COR-L47 (cell line): ENCODE measurements at regions not wholly inside any gene's neighbourhood (a gene's known extent, or its start where the extent isn't known, plus 50 kb on each side); places are given as distances from the start of the nearest gene placed in this dataset.
A peak's percentile ranks its signal among the peaks of the same experiment; 100 is the strongest.
"Not testable (repeated sequence)": the region's sequence is repeated elsewhere in the genome, so short reads cannot be mapped to it uniquely, and the experiment has no call there.

ENCODE experiments used
- DNase-seq: peaks from one replicate; lab custom pipeline; 2025; lab: John Stamatoyannopoulos, UW

- no peak for DNase-seq
Observed at GRCh38 chr4:60890743-60891142, 309.4 kb upstream of the ADGRL3 start.

- DNase-seq: no peak
Observed at GRCh38 chr4:60891947-60892346, 308.2 kb upstream of the ADGRL3 start.

DNA sequence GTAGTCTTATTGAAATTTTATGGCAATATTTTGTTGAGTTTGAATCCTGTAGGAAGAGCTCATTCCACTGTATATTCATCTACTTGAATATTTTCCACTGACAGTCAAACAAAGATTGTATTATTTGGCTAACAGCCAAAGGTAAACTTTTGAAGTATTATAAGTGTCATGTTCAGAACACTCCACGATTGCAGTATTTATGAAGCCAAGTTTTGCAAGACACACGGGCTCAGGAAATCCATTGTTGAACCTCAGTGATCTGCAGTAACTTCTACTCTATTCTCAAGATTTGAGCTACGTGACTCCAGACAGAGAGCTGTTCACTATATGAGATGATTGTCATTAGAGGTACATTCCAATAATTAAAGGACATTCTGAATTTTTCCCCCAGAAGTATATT lies 302.7 kb upstream of the ADGRL3 start:
- DNase-seq: no peak

DNA sequence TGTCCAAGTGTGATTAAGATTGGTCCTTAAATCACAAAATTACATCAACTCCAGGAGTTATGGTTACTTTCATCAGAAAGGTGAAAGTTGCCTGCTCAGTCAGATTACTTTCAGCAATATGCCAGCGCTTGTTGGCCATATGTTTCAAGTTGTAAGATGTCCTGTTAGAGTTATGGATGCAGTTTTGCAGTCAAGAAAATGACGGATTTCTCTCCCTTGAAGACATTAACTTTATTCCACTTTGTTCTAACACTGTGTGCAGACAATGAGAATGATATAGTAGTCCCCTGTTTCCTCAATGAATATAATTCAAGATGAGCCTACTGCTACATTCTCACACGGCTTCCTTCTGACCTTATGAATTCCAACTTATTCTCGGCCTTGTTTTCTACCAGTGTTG lies 295.0 kb upstream of the ADGRL3 start:
- DNase-seq: no peak

- no peak for DNase-seq
Observed at GRCh38 chr4:60911127-60911526, 289.0 kb upstream of the ADGRL3 start.

GRCh38 chr4:60913002-60913401 lies 287.1 kb upstream of the ADGRL3 start:
- no peak for DNase-seq

- no peak for DNase-seq
Observed at GRCh38 chr4:60913671-60914070, 286.5 kb upstream of the ADGRL3 start.

DNA sequence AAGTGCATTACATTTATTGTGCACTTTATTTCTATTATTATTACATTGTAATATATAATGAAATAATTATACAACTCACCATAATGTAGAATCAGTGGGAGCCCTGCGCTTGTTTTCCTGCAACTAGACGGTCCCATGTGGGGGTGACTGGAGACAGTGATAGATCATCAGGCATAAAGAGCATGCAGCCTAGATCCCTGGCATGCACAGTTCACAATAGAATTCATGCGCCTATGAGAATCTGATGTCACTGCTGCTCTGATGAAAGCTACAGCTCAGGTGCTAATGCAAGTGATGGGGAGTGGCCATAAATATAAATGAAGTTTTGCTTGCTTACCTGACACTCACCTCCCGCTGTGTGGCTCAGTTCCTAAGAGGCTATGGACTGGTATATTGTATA lies 278.4 kb upstream of the ADGRL3 start:
- DNase-seq: not testable (repeated sequence)

DNA sequence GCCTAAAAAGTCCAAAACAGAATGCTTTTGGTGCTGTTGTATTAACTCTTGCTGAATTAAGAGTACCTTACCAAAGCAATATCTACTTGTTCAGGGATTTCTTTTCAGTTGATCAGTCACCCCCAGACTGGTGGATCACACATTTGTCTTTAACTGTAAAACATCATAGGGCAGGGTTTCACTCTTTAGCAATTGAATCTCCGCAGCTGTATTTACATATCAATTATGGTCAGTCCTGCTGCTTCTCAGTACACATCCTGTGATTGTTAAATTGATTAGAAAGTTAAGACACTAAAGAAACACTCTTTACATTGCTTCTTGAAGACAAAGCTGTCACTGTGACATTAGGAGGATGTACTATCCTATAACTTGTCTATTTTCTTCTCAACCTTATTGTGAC lies 277.1 kb upstream of the ADGRL3 start:
- DNase-seq: peak; percentile 76

- DNase-seq: no peak
Observed at GRCh38 chr4:60926624-60927023, 273.5 kb upstream of the ADGRL3 start.

- no peak for DNase-seq
Observed at GRCh38 chr4:60930866-60931265, 269.3 kb upstream of the ADGRL3 start.

- DNase-seq: peak; percentile 55
Observed at GRCh38 chr4:60934566-60935295, 265.4 kb upstream of the ADGRL3 start.

DNA sequence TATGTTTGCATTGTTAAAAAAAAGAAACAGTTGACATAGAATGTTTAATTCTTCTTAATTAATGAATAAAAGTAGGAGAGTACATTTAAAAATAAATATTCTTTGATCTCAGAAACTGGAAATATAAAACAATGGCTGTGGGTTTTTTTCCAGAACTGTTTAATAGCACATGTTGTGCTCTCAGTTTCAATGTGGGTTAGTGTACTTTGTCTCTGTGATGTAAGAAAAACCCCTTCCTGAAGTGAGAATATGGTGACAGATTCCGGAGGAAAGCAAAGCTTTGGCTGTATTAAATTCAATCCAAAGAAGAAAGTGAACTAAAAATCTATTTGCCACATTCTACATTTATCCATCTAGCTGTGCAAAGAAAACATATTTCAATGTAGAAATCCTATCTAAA lies 261.9 kb upstream of the ADGRL3 start:
- no peak for DNase-seq

- no peak for DNase-seq
Observed at GRCh38 chr4:60938621-60939020, 261.5 kb upstream of the ADGRL3 start.

- DNase-seq: peak; percentile 44
Observed at GRCh38 chr4:60944060-60944459, 256.1 kb upstream of the ADGRL3 start.

GRCh38 chr4:60945641-60946040 lies 254.5 kb upstream of the ADGRL3 start:
- DNase-seq: no peak

- no peak for DNase-seq
Observed at GRCh38 chr4:60948008-60948407, 252.1 kb upstream of the ADGRL3 start.

DNA sequence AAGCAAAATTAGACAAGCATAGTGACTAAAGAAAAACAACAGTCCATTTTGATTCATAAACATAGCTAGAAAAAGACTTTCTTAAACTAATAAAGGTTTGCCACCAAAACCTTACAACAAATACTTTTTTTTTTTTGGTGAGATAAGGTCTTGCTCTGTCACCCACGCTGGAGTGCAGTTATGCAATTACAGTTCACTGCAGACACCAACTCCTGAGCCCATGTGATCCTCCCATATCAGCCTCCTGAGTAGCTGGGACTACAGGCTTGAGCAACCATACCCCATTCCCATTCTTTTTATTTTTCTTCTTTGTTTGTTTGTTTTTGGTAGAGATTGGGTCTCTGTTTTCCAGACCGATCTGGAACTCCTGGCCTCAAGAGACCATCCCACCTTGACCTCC lies 247.2 kb upstream of the ADGRL3 start:
- no peak for DNase-seq

GRCh38 chr4:60953826-60954225 lies 246.3 kb upstream of the ADGRL3 start:
- no peak for DNase-seq

DNA sequence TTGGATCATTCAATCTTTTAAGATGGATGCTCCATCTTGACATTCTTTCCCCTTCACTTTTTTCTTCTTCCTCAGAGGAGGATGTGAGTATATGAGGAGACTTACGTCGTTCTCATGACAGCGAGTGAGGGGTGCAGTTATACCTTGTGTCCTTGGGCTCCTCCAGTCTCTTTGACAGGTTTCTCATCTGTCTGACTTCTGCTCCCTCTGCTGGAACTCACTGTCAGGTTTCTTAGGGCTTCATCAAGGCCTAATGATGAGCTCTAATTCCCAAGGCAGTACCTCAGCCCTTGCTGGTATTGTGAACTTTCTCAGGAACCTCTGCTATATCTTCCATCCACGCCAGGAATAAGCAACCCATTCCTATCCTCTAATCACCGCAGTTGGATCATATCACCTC lies 237.8 kb upstream of the ADGRL3 start:
- peak; percentile 1 for DNase-seq

GRCh38 chr4:60981534-60981933 lies 218.6 kb upstream of the ADGRL3 start:
- no peak for DNase-seq

GRCh38 chr4:60989141-60989540 lies 211.0 kb upstream of the ADGRL3 start:
- no peak for DNase-seq

DNA sequence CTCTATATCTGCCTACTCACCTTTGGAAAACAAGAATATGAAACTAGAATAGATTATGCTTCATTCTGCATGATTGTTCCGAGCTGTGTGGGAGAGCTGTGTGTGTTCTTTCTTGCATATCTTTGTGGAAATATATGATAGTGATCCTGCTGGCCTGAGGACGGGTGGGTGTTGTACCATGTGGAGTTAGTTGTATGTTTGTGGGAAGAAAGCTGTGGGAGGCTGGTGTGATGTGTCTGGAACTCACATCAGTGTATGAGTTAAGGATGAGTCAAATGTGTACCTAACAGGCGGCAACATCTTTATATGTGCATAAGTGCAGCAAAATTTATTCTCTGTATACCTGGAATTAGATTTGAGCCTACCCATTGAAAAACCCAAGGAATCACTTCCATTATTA lies 208.1 kb upstream of the ADGRL3 start:
- no peak for DNase-seq

- DNase-seq: no peak
Observed at GRCh38 chr4:61003301-61003700, 196.8 kb upstream of the ADGRL3 start.
